ENCODE measurements at regions not wholly inside any gene's neighbourhood (a gene's known extent, or its start where the extent isn't known, plus 50 kb on each side); places are given as distances from the start of the nearest gene placed in this dataset.

- Mint-ChIP-seq H3K9me3 (ENCODE audit: unreplicated experiment) (peaks cover 20% of the 10 kb centered on the region), H3K27me3 (ENCODE audit: insufficient read depth, unreplicated experiment) (no peaks in the 10 kb centered on the region), H3K4me1 (ENCODE audit: low read depth, unreplicated experiment) (peaks cover 57% of the 10 kb centered on the region), H3K4me3 (ENCODE audit: unreplicated experiment) (peak overlapping the region; percentile 44), H3K36me3 (ENCODE audit: insufficient read depth, unreplicated experiment) (peaks cover 15% of the 10 kb centered on the region), H3K27ac (ENCODE audit: unreplicated experiment) (peak overlapping the region; percentile 88)
- peak; percentile 60 to 69 for DNase-seq
- peaks cover 70% of the 10 kb centered on the region for H3K4me1 ChIP-seq
- no peaks in the 10 kb centered on the region for H3K27me3 ChIP-seq (replicated peaks; ENCODE audit: control insufficient read depth, insufficient read depth, low read length)
- H3K9me3 ChIP-seq: peaks cover 14% of the 10 kb centered on the region; the same call in 1 of the 2 replicates
- intact Hi-C loops (cut with micrococcal nuclease; ENCODE audit: unreplicated experiment): loop anchor here (1.0 to 5.0 kb wide), 2 partner anchors 10 to 66 kb away; no protein-coding TSS in a partner anchor
- no TSS peak for BruUV-seq (replicated peaks)
- TF ChIP-seq CTCF (IDR thresholded peaks at IDR 0.05; ENCODE audit: insufficient read depth in 1 of 2, low read depth in 1 of 2, low read length in 1 of 2, severe bottlenecking in 1 of 2, unreplicated experiment in 1 of 2): no peak
- CTCF ChIA-PET: no interaction called here
- H3K4me3 ChIP-seq (ENCODE audit: low read depth, low read length): no peak overlapping the region
- POLR2A ChIA-PET: no interaction called here
- H3K36me3 ChIP-seq (ENCODE audit: control insufficient read depth, insufficient read depth, low read length): no peaks in the 10 kb centered on the region
Observed at GRCh38 chr10:52965938-52966401, 193.4 kb upstream of the MBL2 start.

GRCh38 chr10:52965509-52965908 is 192.9 kb upstream of the MBL2 start:
- Mint-ChIP-seq H3K4me3 (ENCODE audit: unreplicated experiment) (peak overlapping the region; percentile 44), H3K9me3 (ENCODE audit: unreplicated experiment) (peaks cover 20% of the 10 kb centered on the region), H3K27me3 (ENCODE audit: insufficient read depth, unreplicated experiment) (no peaks in the 10 kb centered on the region), H3K27ac (ENCODE audit: unreplicated experiment) (peak overlapping the region; percentile 88), H3K36me3 (ENCODE audit: insufficient read depth, unreplicated experiment) (peaks cover 15% of the 10 kb centered on the region), H3K4me1 (ENCODE audit: low read depth, unreplicated experiment) (peaks cover 58% of the 10 kb centered on the region)
- intact Hi-C loops (cut with micrococcal nuclease; ENCODE audit: unreplicated experiment): loop anchor here (5.0 kb wide), 1 partner anchor 67 kb away; no protein-coding TSS in a partner anchor
- no peak for TF ChIP-seq CTCF (IDR thresholded peaks at IDR 0.05; ENCODE audit: insufficient read depth in 1 of 2, low read depth in 1 of 2, low read length in 1 of 2, severe bottlenecking in 1 of 2, unreplicated experiment in 1 of 2)
- no peak overlapping the region for H3K4me3 ChIP-seq (ENCODE audit: low read depth, low read length)
- peaks cover 70% of the 10 kb centered on the region for H3K4me1 ChIP-seq
- POLR2A ChIA-PET: no interaction called here
- no TSS peak for BruUV-seq (replicated peaks)
- no peaks in the 10 kb centered on the region for H3K27me3 ChIP-seq (replicated peaks; ENCODE audit: control insufficient read depth, insufficient read depth, low read length)
- peak in 1 of 2 experiments; percentile 53 for DNase-seq
- H3K36me3 ChIP-seq (ENCODE audit: control insufficient read depth, insufficient read depth, low read length): no peaks in the 10 kb centered on the region
- CTCF ChIA-PET: no interaction called here
- H3K9me3 ChIP-seq: peaks cover 14% of the 10 kb centered on the region; the same call in 1 of the 2 replicates

GRCh38 chr10:52961323-52961722 is 188.7 kb upstream of the MBL2 start:
- no peak for DNase-seq
- Mint-ChIP-seq H3K36me3 (ENCODE audit: insufficient read depth, unreplicated experiment) (peaks cover 11% of the 10 kb centered on the region), H3K4me1 (ENCODE audit: low read depth, unreplicated experiment) (peaks cover 33% of the 10 kb centered on the region), H3K27ac (ENCODE audit: unreplicated experiment) (no peak overlapping the region), H3K4me3 (ENCODE audit: unreplicated experiment) (no peak overlapping the region), H3K9me3 (ENCODE audit: unreplicated experiment) (peaks cover 2% of the 10 kb centered on the region), H3K27me3 (ENCODE audit: insufficient read depth, unreplicated experiment) (no peaks in the 10 kb centered on the region)
- H3K36me3 ChIP-seq (ENCODE audit: control insufficient read depth, insufficient read depth, low read length): no peaks in the 10 kb centered on the region
- ChIA-PET CTCF (interaction anchor here (0.6 kb wide), 1 partner anchor 143 kb away, joined by 3 read pairs; no protein-coding TSS in a partner anchor), POLR2A (no interaction called here)
- no peak overlapping the region for H3K4me3 ChIP-seq (ENCODE audit: low read depth, low read length)
- no peaks in the 10 kb centered on the region for H3K27me3 ChIP-seq (replicated peaks; ENCODE audit: control insufficient read depth, insufficient read depth, low read length)
- peaks cover 42% of the 10 kb centered on the region for H3K4me1 ChIP-seq
- no TSS peak for BruUV-seq (replicated peaks)
- intact Hi-C loops (cut with micrococcal nuclease; ENCODE audit: unreplicated experiment): no loop called here
- no peaks in the 10 kb centered on the region for H3K9me3 ChIP-seq
- TF ChIP-seq CTCF (IDR thresholded peaks at IDR 0.05; ENCODE audit: insufficient read depth in 1 of 2, low read depth in 1 of 2, low read length in 1 of 2, severe bottlenecking in 1 of 2, unreplicated experiment in 1 of 2): no peak
